DOHH2 (cell line): ENCODE measurements at regions not wholly inside any gene's neighbourhood (a gene's known extent, or its start where the extent isn't known, plus 50 kb on each side); places are given as distances from the start of the nearest gene placed in this dataset.

ENCODE experiments used
- H3F3A ChIP-seq: fragments of 200-600 bp; sonication (generic), shearing (Covaris generic); 2 replicates; pipeline ENCODE4 v1.6.0; 2016; ENCODE audit warnings: antibody characterized with exemption, mild to moderate bottlenecking; ENCODE audit not compliant: control insufficient read depth, insufficient read depth
- H3K27ac ChIP-seq: fragments of 200-600 bp; sonication (generic); 2 replicates; pipeline ENCODE4 v1.5.1; 2014; ENCODE audit warnings: low read depth, mild to moderate bottlenecking, low read length, moderate library complexity
- H3K27me3 ChIP-seq: fragments of 200-600 bp; sonication (generic); 2 replicates; pipeline ENCODE4 v1.6.1; 2014; ENCODE audit warnings: mild to moderate bottlenecking, low read length, mixed read lengths; ENCODE audit not compliant: control insufficient read depth
- H3K36me3 ChIP-seq: fragments of 200-600 bp; sonication (generic); 2 replicates; pipeline ENCODE4 v1.6.1; 2014; ENCODE audit warnings: mild to moderate bottlenecking, low read length, moderate library complexity, mixed read lengths; ENCODE audit not compliant: control insufficient read depth
- H3K4me1 ChIP-seq: fragments of 200-600 bp; sonication (generic); 2 replicates; pipeline ENCODE4 v1.6.1; 2014; ENCODE audit warnings: mild to moderate bottlenecking, low read length, mixed read lengths; ENCODE audit not compliant: control insufficient read depth
- H3K4me2 ChIP-seq: fragments of 200-600 bp; sonication (generic); 2 replicates; pipeline ENCODE4 v1.6.0; 2014; ENCODE audit warnings: mild to moderate bottlenecking, low read length, moderate library complexity
- H3K4me3 ChIP-seq: fragments of 200-600 bp; sonication (generic); 2 replicates; pipeline ENCODE4 v1.5.1; 2014; ENCODE audit warnings: mild to moderate bottlenecking, low read length, mixed read lengths
- H3K79me2 ChIP-seq: fragments of 200-600 bp; sonication (generic); 2 replicates; pipeline ENCODE4 v1.6.1; 2014; ENCODE audit warnings: mild to moderate bottlenecking, low read length, mixed read lengths; ENCODE audit not compliant: control insufficient read depth
- H3K9me2 ChIP-seq: fragments of 200-600 bp; sonication (generic); replicated peaks from 2 replicates; pipeline ENCODE4 v1.6.1; 2014; ENCODE audit warnings: mild to moderate bottlenecking, low read length, mixed read lengths; ENCODE audit not compliant: control insufficient read depth
- H3K9me3 ChIP-seq: fragments of 200-600 bp; sonication (generic); 2 replicates; pipeline ENCODE4 v1.6.1; 2014; ENCODE audit warnings: antibody characterized with exemption, low read length, mixed read lengths; ENCODE audit not compliant: control insufficient read depth, insufficient read depth
- H4K20me1 ChIP-seq: fragments of 200-600 bp; sonication (generic); 2 replicates; pipeline ENCODE4 v1.6.0; 2014; ENCODE audit warnings: low read depth, mild to moderate bottlenecking, antibody characterized with exemption, low read length, moderate library complexity; ENCODE audit not compliant: control insufficient read depth, insufficient read depth
- CTCF ChIP-seq: fragments of 200-600 bp; sonication (generic); IDR thresholded peaks from one replicate; pipeline ENCODE4 v1.5.1; 2014; ENCODE audit warnings: antibody characterized with exemption, mild to moderate bottlenecking, low read depth, low read length; ENCODE audit not compliant: poor library complexity, severe bottlenecking
- EZH2phosphoT487 ChIP-seq: fragments of 200-600 bp; sonication (generic); IDR thresholded peaks from 2 replicates; pipeline ENCODE4 v1.6.1; 2017; ENCODE audit warnings: borderline replicate concordance, mild to moderate bottlenecking, antibody characterized with exemption, low read length, moderate library complexity, mixed read lengths

GRCh38 chr4:75340561-75340960, 173.6 kb downstream of the RCHY1 start:
- no peak overlapping the region for H3K4me2 ChIP-seq
- no peaks in the 10 kb centered on the region for H4K20me1 ChIP-seq
- no peaks in the 10 kb centered on the region for H3K27me3 ChIP-seq
- H3K79me2 ChIP-seq, result no peaks in the 10 kb centered on the region
- no peaks in the 10 kb centered on the region for H3K36me3 ChIP-seq
- no peaks in the 10 kb centered on the region for H3F3A ChIP-seq
- TF ChIP-seq EZH2phosphoT487 (no peak), CTCF (no peak)
- no peaks in the 10 kb centered on the region for H3K9me2 ChIP-seq
- no peaks in the 10 kb centered on the region for H3K4me1 ChIP-seq
- no peak overlapping the region for H3K4me3 ChIP-seq
- no peak overlapping the region for H3K27ac ChIP-seq
- no peaks in the 10 kb centered on the region for H3K9me3 ChIP-seq

GRCh38 chr4:75338352-75338880, 175.8 kb downstream of the RCHY1 start:
- Histone ChIP-seq H4K20me1 (no peaks in the 10 kb centered on the region), H3K36me3 (no peaks in the 10 kb centered on the region), H3K9me2 (no peaks in the 10 kb centered on the region), H3K4me2 (no peak overlapping the region), H3K27ac (no peak overlapping the region), H3K79me2 (no peaks in the 10 kb centered on the region), H3K4me1 (no peaks in the 10 kb centered on the region), H3K27me3 (no peaks in the 10 kb centered on the region), H3K9me3 (no peaks in the 10 kb centered on the region), H3F3A (no peaks in the 10 kb centered on the region), H3K4me3 (no peak overlapping the region)
- TF ChIP-seq CTCF (no peak), EZH2phosphoT487 (no peak)

GRCh38 chr4:75327804-75328512, 186.2 kb downstream of the RCHY1 start:
- Histone ChIP-seq H3K79me2 (no peaks in the 10 kb centered on the region), H3F3A (no peaks in the 10 kb centered on the region), H3K4me3 (no peak overlapping the region), H3K4me1 (no peaks in the 10 kb centered on the region), H3K27ac (no peak overlapping the region), H3K9me3 (no peaks in the 10 kb centered on the region), H3K4me2 (no peak overlapping the region), H3K9me2 (no peaks in the 10 kb centered on the region), H4K20me1 (no peaks in the 10 kb centered on the region), H3K27me3 (peaks cover 2% of the 10 kb centered on the region; the same call in 1 of the 2 replicates), H3K36me3 (no peaks in the 10 kb centered on the region)
- TF ChIP-seq EZH2phosphoT487 (no peak), CTCF (no peak)
